TTC549 (cell line): ENCODE measurements at regions not wholly inside any gene's neighbourhood (a gene's known extent, or its start where the extent isn't known, plus 50 kb on each side); places are given as distances from the start of the nearest gene placed in this dataset.

Experiments used
- FAIRE-seq: peaks from 2 replicates; lab custom pipeline; 2012; peaks lifted over from hg19 to GRCh38; lab: Jason Lieb, UNC

- FAIRE-seq: no peak
These were observed 81.0 kb downstream of the QPCT start for GRCh38 chr2:37425408-37425807.

GRCh38 chr2:37427241-37427640, 82.8 kb downstream of the QPCT start:
- FAIRE-seq: no peak

GRCh38 chr2:37436323-37436722, 91.9 kb downstream of the QPCT start:
- FAIRE-seq: no peak

- FAIRE-seq: no peak
These were observed 94.8 kb downstream of the QPCT start for GRCh38 chr2:37439131-37439642.

GRCh38 chr2:37441055-37441454, 96.6 kb downstream of the QPCT start:
- no peak for FAIRE-seq

- FAIRE-seq: no peak
These were observed 98.7 kb downstream of the QPCT start for GRCh38 chr2:37443082-37443481.

- FAIRE-seq: no peak
These were observed 103.0 kb downstream of the QPCT start for GRCh38 chr2:37447446-37447845.

GRCh38 chr2:37448342-37449120, 104.1 kb downstream of the QPCT start:
- FAIRE-seq: no peak

- FAIRE-seq: no peak
These were observed 105.4 kb downstream of the QPCT start for GRCh38 chr2:37449761-37450296.

- no peak for FAIRE-seq
These were observed 108.6 kb downstream of the QPCT start for GRCh38 chr2:37453027-37453426.

GRCh38 chr2:37454851-37455762, 110.7 kb downstream of the QPCT start:
- no peak for FAIRE-seq

- no peak for FAIRE-seq
These were observed 112.0 kb downstream of the QPCT start for GRCh38 chr2:37456479-37456878.

GRCh38 chr2:37457401-37457901, 113.0 kb downstream of the QPCT start:
- FAIRE-seq: no peak

- FAIRE-seq: no peak
These were observed 113.7 kb downstream of the QPCT start for GRCh38 chr2:37458133-37458532.

GRCh38 chr2:37459095-37459981, 114.9 kb downstream of the QPCT start:
- no peak for FAIRE-seq

GRCh38 chr2:37460896-37461229, 116.4 kb downstream of the QPCT start:
- no peak for FAIRE-seq

GRCh38 chr2:37464067-37464466, 119.6 kb downstream of the QPCT start:
- no peak for FAIRE-seq

- no peak for FAIRE-seq
These were observed 122.2 kb downstream of the QPCT start for GRCh38 chr2:37466533-37467222.

GRCh38 chr2:37468170-37468569, 123.7 kb downstream of the QPCT start:
- no peak for FAIRE-seq

- no peak for FAIRE-seq
These were observed 124.7 kb downstream of the QPCT start for GRCh38 chr2:37469126-37469525.

- no peak for FAIRE-seq
These were observed 126.7 kb downstream of the QPCT start for GRCh38 chr2:37471104-37471503.
